ENCODE measurements at regions not wholly inside any gene's neighbourhood (a gene's known extent, or its start where the extent isn't known, plus 50 kb on each side); places are given as distances from the start of the nearest gene placed in this dataset.

- DNase-seq (ENCODE audit: low read depth): peak; percentile 83
Observed at GRCh38 chr7:17651863-17652385, 288.4 kb downstream of the SNX13 start.

- peak; percentile 20 for DNase-seq (ENCODE audit: low read depth)
Observed at GRCh38 chr7:17654940-17655339, 285.4 kb downstream of the SNX13 start.

GRCh38 chr7:17659126-17659525 lies 281.2 kb downstream of the SNX13 start:
- no peak for DNase-seq (ENCODE audit: low read depth)

- peak; percentile 86 for DNase-seq (ENCODE audit: low read depth)
Observed at GRCh38 chr7:17660116-17660515, 280.2 kb downstream of the SNX13 start.

GRCh38 chr7:17661982-17662585 lies 278.2 kb downstream of the SNX13 start:
- DNase-seq (ENCODE audit: low read depth): peak; percentile 40

- DNase-seq (ENCODE audit: low read depth): peak; percentile 82
Observed at GRCh38 chr7:17663061-17663675, 277.1 kb downstream of the SNX13 start.

- no peak for DNase-seq (ENCODE audit: low read depth)
Observed at GRCh38 chr7:17665029-17665428, 275.3 kb downstream of the SNX13 start.

GRCh38 chr7:17668122-17668521 lies 272.2 kb downstream of the SNX13 start:
- DNase-seq (ENCODE audit: low read depth): no peak

GRCh38 chr7:17669204-17669603 lies 271.1 kb downstream of the SNX13 start:
- no peak for DNase-seq (ENCODE audit: low read depth)

- no peak for DNase-seq (ENCODE audit: low read depth)
Observed at GRCh38 chr7:17671956-17672355, 268.3 kb downstream of the SNX13 start.

GRCh38 chr7:17672783-17673182 lies 267.5 kb downstream of the SNX13 start:
- no peak for DNase-seq (ENCODE audit: low read depth)

GRCh38 chr7:17674166-17674942 lies 265.9 kb downstream of the SNX13 start:
- no peak for DNase-seq (ENCODE audit: low read depth)

- no peak for DNase-seq (ENCODE audit: low read depth)
Observed at GRCh38 chr7:17674943-17675608, 265.2 kb downstream of the SNX13 start.

- DNase-seq (ENCODE audit: low read depth): peak; percentile 64
Observed at GRCh38 chr7:17677408-17677807, 262.9 kb downstream of the SNX13 start.

- no peak for DNase-seq (ENCODE audit: low read depth)
Observed at GRCh38 chr7:17678896-17679295, 261.4 kb downstream of the SNX13 start.

- DNase-seq (ENCODE audit: low read depth): peak; percentile 28
Observed at GRCh38 chr7:17679458-17679857, 260.8 kb downstream of the SNX13 start.

GRCh38 chr7:17680026-17680425 lies 260.3 kb downstream of the SNX13 start:
- DNase-seq (ENCODE audit: low read depth): peak; percentile 96

- peak; percentile 48 for DNase-seq (ENCODE audit: low read depth)
Observed at GRCh38 chr7:17680943-17681351, 259.3 kb downstream of the SNX13 start.

- DNase-seq (ENCODE audit: low read depth): peak; percentile 23
Observed at GRCh38 chr7:17681965-17682364, 258.3 kb downstream of the SNX13 start.

- DNase-seq (ENCODE audit: low read depth): peak; percentile 23
Observed at GRCh38 chr7:17682586-17682985, 257.7 kb downstream of the SNX13 start.

GRCh38 chr7:17685141-17685540 lies 255.2 kb downstream of the SNX13 start:
- no peak for DNase-seq (ENCODE audit: low read depth)

GRCh38 chr7:17687361-17687760 lies 252.9 kb downstream of the SNX13 start:
- DNase-seq (ENCODE audit: low read depth): no peak

All from iris pigment epithelial cell (primary cell).